ENCODE measurements at regions not wholly inside any gene's neighbourhood (a gene's known extent, or its start where the extent isn't known, plus 50 kb on each side); places are given as distances from the start of the nearest gene placed in this dataset.

GRCh38 chr15:69523010-69524001, 70.7 kb downstream of the RPLP1 start:
- H3K36me3 Mint-ChIP-seq (ENCODE audit: low read depth): no peaks in the 10 kb centered on the region
- H3K27me3 Mint-ChIP-seq: peaks cover 8% of the 10 kb centered on the region
- intact Hi-C loops (cut with micrococcal nuclease): loop anchor here (1.0 to 5.0 kb wide), 2 partner anchors 944 to 965 kb away; no protein-coding TSS in a partner anchor
- H3K4me1 Mint-ChIP-seq (ENCODE audit: low read depth): no peaks in the 10 kb centered on the region
- no peak overlapping the region for H3K27ac Mint-ChIP-seq
- no peaks in the 10 kb centered on the region for H3K9me3 Mint-ChIP-seq
- no peak overlapping the region for H3K4me3 Mint-ChIP-seq

DNA sequence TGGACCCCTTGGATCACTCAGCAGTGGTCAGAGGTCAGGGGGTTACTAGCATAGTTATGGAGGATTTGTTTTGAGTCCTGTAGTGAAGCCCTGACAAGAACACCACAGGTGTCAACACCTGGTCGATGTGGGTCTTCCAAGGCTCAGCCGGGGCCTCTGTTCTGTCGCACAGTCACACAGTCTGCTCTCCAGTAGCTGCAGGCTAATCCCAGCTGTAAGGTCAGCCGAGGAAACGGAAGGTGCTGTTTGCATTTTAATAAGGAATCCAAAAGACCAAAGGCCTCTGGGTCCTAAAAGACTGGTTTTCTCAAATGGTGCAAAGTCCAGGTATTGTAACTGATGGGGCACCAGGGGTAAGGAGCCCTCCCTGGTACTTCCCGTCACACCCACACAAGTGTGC, 71.7 kb downstream of the RPLP1 start:
- peaks cover 8% of the 10 kb centered on the region for H3K27me3 Mint-ChIP-seq
- intact Hi-C loops (cut with micrococcal nuclease): loop anchor here (5.0 kb wide), 1 partner anchor 943 kb away; no protein-coding TSS in a partner anchor
- H3K27ac Mint-ChIP-seq: no peak overlapping the region

DNA sequence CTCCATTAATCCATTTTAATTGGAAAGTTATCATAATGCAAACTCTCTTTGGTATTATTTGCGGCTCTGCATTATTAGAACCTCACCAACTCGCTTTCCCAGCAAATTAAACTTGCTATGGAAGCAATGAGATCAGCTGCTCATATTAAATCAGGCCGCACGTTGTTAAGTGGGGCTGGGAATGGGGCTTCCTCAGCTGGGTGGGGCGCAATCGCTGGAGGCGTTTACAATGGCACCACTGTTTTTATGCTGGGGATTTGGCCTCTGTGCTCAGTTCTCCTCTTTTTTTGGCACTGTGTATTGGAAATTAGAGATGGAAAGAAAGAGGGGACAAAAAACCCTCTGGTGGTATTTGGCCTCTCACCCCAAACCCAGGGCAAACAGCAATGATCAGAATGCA, 72.2 kb downstream of the RPLP1 start:
- Mint-ChIP-seq H3K27me3 (peaks cover 8% of the 10 kb centered on the region), H3K9me3 (no peaks in the 10 kb centered on the region), H3K27ac (no peak overlapping the region), H3K36me3 (ENCODE audit: low read depth) (no peaks in the 10 kb centered on the region), H3K4me1 (ENCODE audit: low read depth) (no peaks in the 10 kb centered on the region), H3K4me3 (no peak overlapping the region)
- intact Hi-C loops (cut with micrococcal nuclease): loop anchor here (5.0 kb wide), 1 partner anchor 942 kb away; no protein-coding TSS in a partner anchor

More for the DNA sequence above, 71.7 kb downstream of the RPLP1 start:
- Mint-ChIP-seq H3K9me3 (no peaks in the 10 kb centered on the region), H3K36me3 (ENCODE audit: low read depth) (no peaks in the 10 kb centered on the region), H3K4me3 (no peak overlapping the region), H3K4me1 (ENCODE audit: low read depth) (no peaks in the 10 kb centered on the region)

- H3K27ac Mint-ChIP-seq: no peak overlapping the region
Measured at GRCh38 chr15:69525543-69525942, 72.9 kb downstream of the RPLP1 start.

DNA sequence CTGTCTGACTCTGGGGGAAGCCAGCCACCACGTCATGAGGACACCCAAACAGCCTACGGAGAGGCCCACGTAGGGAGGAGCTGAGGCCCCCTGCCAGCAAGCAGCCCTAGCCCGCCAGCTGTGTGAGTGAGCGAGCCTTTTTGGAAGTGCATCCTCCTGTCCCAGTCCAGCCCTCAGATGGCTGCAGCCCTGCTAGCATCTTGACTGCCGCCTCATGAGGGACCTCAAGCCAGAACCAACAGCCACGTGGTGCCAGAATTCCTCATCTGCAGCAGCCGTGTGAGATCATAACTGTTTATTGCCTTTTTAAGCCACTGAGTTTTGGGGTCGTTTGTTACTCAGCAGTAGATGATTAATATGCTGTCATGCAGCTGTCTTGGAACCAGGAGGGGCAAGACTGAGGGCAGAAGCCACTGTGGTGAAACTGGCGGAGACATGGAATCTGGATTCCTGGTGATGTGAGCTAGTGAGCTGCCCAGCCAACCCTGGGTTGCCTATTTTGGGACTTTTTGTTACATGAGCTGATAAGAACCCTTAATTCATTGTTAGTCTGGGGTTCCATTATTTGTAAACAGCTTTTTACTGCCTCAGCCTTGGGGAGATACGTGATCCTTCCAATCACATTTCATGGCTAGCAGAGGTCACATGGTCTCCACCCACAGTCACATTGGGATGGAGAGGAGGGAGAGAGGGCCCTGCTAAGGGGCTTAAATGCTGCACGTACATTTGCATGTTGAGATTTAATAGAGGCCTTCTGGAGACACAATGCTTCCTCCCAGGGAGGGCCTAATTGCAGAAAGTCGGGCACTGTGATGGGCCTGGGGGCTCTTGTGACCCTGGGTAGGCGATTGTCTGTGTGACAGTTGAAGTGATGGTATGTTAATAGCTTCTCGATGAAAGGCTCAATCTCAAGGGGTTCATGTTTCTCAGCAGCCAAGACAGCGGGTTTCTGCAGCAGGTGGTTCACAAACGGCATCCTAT, 73.8 kb downstream of the RPLP1 start:
- Mint-ChIP-seq H3K36me3 (ENCODE audit: low read depth) (no peaks in the 10 kb centered on the region), H3K4me3 (no peak overlapping the region), H3K9me3 (no peaks in the 10 kb centered on the region), H3K4me1 (ENCODE audit: low read depth) (no peaks in the 10 kb centered on the region), H3K27ac (no peak overlapping the region), H3K27me3 (peaks cover 10% of the 10 kb centered on the region)
- intact Hi-C loops (cut with micrococcal nuclease): no loop called here

More at GRCh38 chr15:69525543-69525942, 72.9 kb downstream of the RPLP1 start:
- Mint-ChIP-seq H3K27me3 (peaks cover 10% of the 10 kb centered on the region), H3K4me3 (no peak overlapping the region), H3K36me3 (ENCODE audit: low read depth) (no peaks in the 10 kb centered on the region), H3K4me1 (ENCODE audit: low read depth) (no peaks in the 10 kb centered on the region), H3K9me3 (no peaks in the 10 kb centered on the region)
- intact Hi-C loops (cut with micrococcal nuclease): no loop called here

DNA sequence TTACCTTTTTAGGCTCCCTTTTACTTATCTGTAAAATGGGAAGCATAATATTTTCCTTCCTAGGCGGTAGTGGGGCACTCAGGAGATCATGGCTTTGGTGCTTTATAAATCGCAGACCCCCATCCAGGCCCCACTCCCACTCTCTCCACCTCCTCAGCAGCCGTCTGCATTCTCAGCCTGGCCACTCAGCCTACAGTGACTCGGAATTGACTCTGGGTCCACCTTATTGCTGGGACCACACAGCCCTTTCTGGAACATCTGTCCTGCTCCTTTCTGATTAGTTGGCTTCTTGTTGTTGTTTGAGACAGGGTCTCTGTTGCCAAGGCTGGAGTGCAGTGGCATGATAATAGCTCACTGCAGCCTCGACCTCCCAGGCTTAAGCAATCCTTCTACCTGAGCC, 76.5 kb downstream of the RPLP1 start:
- no peaks in the 10 kb centered on the region for H3K4me1 Mint-ChIP-seq (ENCODE audit: low read depth)
- H3K27me3 Mint-ChIP-seq: peaks cover 6% of the 10 kb centered on the region
- H3K27ac Mint-ChIP-seq: no peak overlapping the region
- H3K9me3 Mint-ChIP-seq: no peaks in the 10 kb centered on the region
- intact Hi-C loops (cut with micrococcal nuclease): no loop called here
- H3K36me3 Mint-ChIP-seq (ENCODE audit: low read depth): no peaks in the 10 kb centered on the region
- no peak overlapping the region for H3K4me3 Mint-ChIP-seq

DNA sequence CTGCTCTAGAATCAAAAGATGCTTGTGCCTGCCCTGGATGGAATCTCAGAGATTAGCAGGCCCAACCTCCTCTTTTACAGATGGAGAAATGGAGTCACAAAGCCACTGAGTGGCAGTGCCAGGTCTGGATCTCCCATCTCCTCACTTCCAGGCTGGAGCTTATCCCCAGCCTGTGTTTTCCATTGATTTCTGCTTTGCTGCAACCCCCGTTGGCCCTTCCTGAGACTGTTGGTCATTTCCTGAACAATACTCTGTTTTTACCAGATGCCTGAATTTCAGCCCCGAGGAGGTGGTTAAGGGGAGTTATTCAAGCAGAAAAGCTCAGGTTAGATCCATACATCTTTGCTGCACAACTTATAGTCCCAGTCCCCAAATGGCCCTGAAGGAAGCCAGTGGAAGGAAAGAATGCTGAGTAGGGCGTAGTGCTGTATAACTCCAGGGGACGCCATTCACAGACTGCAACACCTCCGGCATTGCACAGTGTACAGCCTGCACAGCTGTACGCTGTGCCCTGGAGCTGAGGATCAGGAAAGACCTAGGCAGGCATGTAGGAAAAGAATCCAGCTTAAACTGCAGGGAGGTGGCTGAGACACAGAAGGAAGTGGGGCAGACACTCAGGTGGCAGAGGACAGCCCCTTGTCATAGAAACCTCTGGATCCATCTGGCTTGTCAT, 77.5 kb downstream of the RPLP1 start:
- Mint-ChIP-seq H3K36me3 (ENCODE audit: low read depth) (no peaks in the 10 kb centered on the region), H3K27ac (no peak overlapping the region), H3K4me1 (ENCODE audit: low read depth) (no peaks in the 10 kb centered on the region), H3K9me3 (no peaks in the 10 kb centered on the region), H3K27me3 (peaks cover 8% of the 10 kb centered on the region), H3K4me3 (no peak overlapping the region)
- intact Hi-C loops (cut with micrococcal nuclease): no loop called here

DNA sequence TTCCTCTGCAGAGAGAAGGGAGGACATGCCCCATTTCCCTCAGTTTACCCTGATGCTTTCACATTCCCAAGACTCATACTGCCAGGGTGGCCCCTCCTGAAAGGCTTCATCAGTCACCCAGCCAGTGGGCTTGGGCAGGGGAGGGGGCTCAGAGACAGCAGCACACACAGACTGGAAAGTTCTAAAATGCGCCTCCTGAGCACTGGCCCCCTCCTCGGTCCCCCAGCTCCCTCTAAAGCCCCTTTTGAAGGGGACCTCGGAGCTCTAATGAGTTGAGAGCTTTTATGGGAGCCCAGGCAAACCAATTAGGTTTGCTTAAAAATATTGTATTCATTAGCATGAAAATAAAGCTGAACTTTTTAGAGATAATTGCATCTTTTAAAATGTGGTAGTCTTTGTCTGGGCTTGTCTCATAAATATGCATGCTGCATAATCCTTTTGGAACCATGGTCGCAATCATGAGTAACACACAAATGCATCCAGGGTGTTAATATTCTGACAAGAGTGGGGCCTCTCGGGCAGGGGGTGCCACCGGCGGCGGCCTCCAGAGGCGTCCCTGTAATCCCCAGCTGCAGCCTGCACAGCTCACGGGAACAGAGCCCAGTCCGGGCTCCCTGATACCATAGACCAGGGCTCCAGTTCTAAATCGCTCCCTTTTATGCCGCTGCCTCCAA, 78.5 kb downstream of the RPLP1 start:
- no peaks in the 10 kb centered on the region for H3K9me3 Mint-ChIP-seq
- intact Hi-C loops (cut with micrococcal nuclease): no loop called here

GRCh38 chr15:69531665-69532027, 79.0 kb downstream of the RPLP1 start:
- Mint-ChIP-seq H3K4me1 (ENCODE audit: low read depth) (no peaks in the 10 kb centered on the region), H3K9me3 (no peaks in the 10 kb centered on the region), H3K27me3 (peaks cover 8% of the 10 kb centered on the region), H3K27ac (no peak overlapping the region), H3K36me3 (ENCODE audit: low read depth) (no peaks in the 10 kb centered on the region), H3K4me3 (no peak overlapping the region)
- intact Hi-C loops (cut with micrococcal nuclease): no loop called here

More for the DNA sequence above, 78.5 kb downstream of the RPLP1 start:
- no peaks in the 10 kb centered on the region for H3K36me3 Mint-ChIP-seq (ENCODE audit: low read depth)
- H3K27me3 Mint-ChIP-seq: peaks cover 8% of the 10 kb centered on the region
- H3K4me3 Mint-ChIP-seq: no peak overlapping the region
- H3K27ac Mint-ChIP-seq: no peak overlapping the region
- H3K4me1 Mint-ChIP-seq (ENCODE audit: low read depth): no peaks in the 10 kb centered on the region

DNA sequence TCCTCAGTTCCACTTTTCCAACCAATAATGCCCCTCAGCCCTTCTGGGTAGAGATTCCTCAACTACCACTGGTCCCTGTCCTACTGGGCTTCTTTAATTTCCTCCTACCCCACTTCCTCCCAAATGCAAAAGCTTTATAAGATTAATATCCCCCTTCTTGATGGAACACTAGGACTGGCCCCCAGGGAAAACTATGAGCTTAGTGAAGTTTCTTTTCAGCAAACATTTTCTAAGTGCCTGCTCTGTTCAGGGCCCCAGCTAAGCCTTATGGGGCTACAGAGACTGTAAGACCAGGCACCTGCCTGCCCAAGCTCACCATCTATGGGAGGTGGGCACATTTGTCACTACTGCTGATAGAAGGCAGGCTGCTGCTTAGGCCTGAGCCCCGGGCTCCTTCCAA, 79.4 kb downstream of the RPLP1 start:
- intact Hi-C loops (cut with micrococcal nuclease): no loop called here
- no peaks in the 10 kb centered on the region for H3K9me3 Mint-ChIP-seq
- no peaks in the 10 kb centered on the region for H3K4me1 Mint-ChIP-seq (ENCODE audit: low read depth)
- peaks cover 8% of the 10 kb centered on the region for H3K27me3 Mint-ChIP-seq
- no peak overlapping the region for H3K27ac Mint-ChIP-seq
- H3K36me3 Mint-ChIP-seq (ENCODE audit: low read depth): no peaks in the 10 kb centered on the region
- H3K4me3 Mint-ChIP-seq: no peak overlapping the region

DNA sequence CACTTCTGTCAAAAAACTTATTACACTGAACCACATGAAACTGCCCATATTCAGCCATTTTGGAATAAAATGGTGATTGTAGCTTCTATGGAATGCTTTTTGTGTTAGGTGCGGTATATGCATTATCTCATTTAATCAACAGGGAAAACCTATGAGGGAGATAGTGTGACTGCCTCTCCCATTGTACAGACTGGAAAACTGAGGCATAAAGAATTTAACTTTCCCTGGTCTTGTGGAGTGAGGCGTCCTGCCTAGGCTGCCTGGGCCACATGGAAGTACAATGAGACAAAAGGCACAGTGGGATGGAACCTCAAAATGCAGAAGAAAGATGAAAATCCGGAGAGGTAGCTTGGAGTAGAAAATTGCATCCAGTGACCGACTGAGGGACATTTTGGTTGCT, 80.2 kb downstream of the RPLP1 start:
- intact Hi-C loops (cut with micrococcal nuclease): no loop called here
- Mint-ChIP-seq H3K4me1 (ENCODE audit: low read depth) (no peaks in the 10 kb centered on the region), H3K36me3 (ENCODE audit: low read depth) (no peaks in the 10 kb centered on the region), H3K9me3 (no peaks in the 10 kb centered on the region), H3K27ac (no peak overlapping the region), H3K27me3 (peaks cover 8% of the 10 kb centered on the region), H3K4me3 (no peak overlapping the region)

DNA sequence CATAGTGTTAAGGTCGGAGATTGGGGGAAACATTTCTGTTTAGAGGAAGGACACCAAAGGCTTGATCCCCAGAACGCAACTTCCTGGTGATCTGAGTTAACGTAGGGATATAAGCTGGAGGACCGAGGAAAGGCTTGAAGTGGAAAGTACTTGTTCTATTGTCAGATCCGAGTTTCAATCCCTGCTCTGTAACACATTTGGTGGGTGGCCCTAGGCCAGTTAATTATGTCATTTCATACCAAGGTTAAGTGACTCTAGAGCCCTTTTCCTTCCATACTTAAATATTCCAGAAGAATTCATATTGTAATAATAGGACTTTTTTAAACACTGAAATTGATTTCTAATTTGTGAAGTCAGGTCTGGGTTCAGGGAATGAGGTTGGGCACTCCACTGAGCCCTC, 80.9 kb downstream of the RPLP1 start:
- peaks cover 8% of the 10 kb centered on the region for H3K27me3 Mint-ChIP-seq
- H3K4me3 Mint-ChIP-seq: no peak overlapping the region
- no peaks in the 10 kb centered on the region for H3K36me3 Mint-ChIP-seq (ENCODE audit: low read depth)
- H3K9me3 Mint-ChIP-seq: no peaks in the 10 kb centered on the region
- no peaks in the 10 kb centered on the region for H3K4me1 Mint-ChIP-seq (ENCODE audit: low read depth)
- H3K27ac Mint-ChIP-seq: no peak overlapping the region
- intact Hi-C loops (cut with micrococcal nuclease): no loop called here

GRCh38 chr15:69535101-69535638, 82.6 kb downstream of the RPLP1 start:
- intact Hi-C loops (cut with micrococcal nuclease): no loop called here
- no peak overlapping the region for H3K27ac Mint-ChIP-seq
- H3K9me3 Mint-ChIP-seq: no peaks in the 10 kb centered on the region
- H3K4me1 Mint-ChIP-seq (ENCODE audit: low read depth): no peaks in the 10 kb centered on the region
- peaks cover 8% of the 10 kb centered on the region for H3K27me3 Mint-ChIP-seq
- no peaks in the 10 kb centered on the region for H3K36me3 Mint-ChIP-seq (ENCODE audit: low read depth)
- no peak overlapping the region for H3K4me3 Mint-ChIP-seq

Data from dendritic cell treated with granulocyte-macrophage colony-stimulating factor and Interleukin-4, amounts not matched to agents 40 ng/mL and 50 ng/mL, for 4 days (primary cell).